Left kidney (tissue), 1 donor: ENCODE measurements at regions not wholly inside any gene's neighbourhood (a gene's known extent, or its start where the extent isn't known, plus 50 kb on each side); places are given as distances from the start of the nearest gene placed in this dataset.

Experiments
- DNase-seq: peaks from one replicate; pipeline ENCODE4 v3.0.0-alpha.2; 2013

DNA sequence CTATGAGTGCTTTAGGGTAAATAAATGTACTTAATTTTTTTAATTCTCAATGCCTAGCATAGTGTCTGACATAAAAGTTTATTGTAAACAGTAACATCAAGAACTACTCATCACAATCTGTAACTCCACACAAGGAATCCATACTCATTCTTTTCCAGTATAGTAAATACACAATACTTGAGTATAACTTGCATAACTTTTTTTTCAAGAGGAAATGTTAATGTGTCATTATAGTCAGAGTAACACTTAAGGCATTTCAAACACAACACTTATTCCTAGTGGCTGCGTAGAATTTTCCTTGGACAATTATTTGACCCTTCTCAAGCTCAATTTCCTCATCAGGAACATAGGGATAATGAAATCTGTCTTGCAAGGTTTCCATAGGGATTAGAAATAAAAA, 584.3 kb downstream of the CAAP1 start:
- no peak for DNase-seq

DNA sequence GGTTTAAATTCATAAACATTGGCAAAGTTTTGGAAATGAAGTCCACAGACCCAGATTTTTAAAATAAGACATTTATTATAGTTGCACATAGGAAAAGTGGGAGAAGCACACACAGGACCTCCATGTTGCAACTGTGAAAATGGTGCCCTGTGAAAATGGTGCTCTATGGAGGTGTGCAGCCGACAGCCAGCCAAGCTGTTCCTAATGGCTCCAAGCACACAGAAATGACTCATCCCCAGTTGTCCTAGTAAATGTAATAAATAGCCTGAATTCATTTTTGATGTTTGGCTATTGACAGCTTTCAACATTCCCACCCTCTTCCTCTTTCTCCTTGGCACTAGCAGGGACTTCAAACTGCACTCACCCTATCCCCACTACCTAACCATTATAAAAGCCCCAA, 590.9 kb downstream of the CAAP1 start:
- DNase-seq: no peak

DNA sequence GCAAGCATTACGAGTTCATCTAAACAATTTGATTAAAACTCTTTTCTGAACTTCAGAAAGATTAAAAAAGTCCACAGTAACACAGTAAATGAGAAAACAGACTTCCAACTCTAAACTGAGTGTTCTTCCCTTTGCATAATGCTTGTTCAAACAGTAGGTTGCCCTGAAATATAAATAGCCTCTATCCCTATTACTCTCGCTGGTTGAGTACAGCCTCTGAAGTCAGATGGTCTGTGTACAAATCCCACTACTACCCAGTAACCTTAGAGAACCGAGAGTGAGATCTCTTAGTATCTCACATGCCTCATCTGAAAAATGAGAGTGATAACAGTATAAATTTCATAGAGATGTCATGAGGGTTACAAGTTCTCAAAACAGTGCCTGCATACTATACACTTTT, 591.6 kb downstream of the CAAP1 start:
- DNase-seq: no peak

DNA sequence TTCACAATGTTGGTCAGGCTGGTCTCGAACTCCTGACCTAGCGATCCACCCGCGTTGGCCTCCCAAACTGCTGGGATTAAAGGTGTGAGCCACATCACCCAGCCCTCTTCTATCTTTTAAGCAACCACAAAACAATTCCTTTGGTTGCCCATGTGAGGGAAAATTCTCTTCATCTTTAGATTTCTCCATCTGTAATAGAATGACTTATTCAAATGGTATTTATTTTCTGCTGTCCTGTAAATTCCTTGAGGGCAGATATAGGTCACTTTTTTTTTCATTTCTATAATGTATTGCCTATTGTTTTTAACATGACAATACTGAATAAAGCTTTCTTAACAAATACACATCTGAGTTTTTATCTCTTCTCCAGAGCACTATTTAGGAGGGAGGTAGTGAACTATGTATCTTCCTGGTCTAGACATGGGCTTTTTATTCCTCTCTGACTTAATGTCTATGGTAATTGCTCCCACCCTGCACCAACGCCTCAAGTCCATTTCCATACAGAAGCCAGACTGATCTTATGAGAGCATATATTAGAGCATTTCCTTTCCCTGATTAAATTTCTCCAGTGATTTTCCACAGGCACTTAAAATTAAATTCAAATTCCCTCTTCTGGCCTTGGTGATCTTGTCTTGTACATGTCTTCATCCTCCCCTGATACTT, 595.6 kb downstream of the CAAP1 start:
- no peak for DNase-seq

DNA sequence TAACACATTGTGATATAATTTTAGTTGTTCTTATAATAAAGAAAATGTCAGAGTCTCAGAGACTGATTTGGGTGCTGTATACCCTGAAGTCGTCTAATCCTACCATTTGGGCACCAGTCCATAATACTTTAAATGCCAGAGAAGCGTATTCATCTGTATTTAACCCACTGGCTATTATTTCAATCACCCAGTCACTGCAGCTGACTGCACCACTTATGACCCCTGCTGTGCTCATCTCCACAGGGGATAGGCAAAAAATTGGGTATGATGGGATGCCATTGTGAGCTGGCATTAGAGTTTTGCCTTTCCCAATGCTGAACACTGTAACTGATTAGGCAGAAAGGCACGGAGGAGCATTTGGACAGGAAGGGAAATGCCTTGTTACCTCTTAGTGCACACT, 599.7 kb downstream of the CAAP1 start:
- DNase-seq: no peak

DNA sequence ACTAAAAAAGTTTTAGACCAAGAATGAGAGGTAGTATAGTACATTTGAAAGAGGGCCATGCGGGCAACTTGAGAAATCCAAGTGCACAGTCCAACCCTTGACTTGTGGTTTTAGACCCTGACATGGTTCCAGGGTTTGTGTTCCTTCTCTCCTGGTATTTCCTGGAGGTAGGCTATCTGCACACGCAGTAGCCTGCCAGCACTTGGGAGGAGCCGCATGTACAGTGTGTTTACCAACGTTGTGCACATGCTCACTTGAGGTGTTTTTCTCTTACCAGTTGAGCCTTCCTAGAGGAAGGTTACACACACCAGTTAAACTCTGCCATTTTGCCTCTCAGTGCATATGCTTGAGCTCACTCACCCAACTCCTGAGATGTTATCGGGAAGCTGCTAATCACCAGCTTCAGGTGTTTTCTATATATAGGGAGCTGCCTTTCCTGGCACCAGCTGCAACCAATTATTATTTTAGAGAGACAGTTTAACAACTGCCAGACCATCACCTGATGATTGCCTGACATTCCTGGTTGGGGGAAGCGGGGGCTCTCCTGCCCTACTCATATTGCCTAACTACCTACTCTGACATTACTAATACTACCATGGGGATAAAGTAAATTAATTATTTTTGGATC, 593.4 kb upstream of the TUSC1 start:
- peak; percentile 14 for DNase-seq

DNA sequence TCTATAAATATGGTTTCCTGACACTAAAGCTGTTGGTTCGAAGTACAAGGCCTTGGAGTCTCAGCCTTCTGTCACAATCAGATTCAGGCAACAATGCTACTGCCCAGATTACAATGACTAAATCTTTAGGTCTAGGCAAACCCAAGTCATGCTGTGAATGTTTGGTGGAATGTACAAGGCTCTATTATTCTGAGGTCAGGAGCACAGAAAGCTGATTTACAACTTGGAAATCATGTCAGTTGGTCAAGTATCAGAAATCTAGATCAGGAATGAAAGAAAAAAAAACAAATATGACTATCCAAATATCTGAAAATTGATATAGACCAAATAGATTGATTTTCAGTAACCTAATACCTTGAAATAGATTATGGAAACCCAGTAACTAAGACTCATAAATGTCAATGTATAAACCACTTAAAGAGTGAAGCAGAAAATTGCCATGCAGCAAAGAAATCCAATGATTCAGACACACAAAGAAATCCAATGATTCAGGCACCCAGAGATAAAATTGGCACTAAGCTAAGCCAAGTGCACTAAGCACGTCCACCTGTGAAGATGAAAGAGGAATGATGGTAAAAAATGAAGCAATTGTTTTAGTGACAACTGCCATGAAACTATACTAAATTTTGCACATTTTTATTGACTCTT, 588.0 kb upstream of the TUSC1 start:
- DNase-seq: no peak

DNA sequence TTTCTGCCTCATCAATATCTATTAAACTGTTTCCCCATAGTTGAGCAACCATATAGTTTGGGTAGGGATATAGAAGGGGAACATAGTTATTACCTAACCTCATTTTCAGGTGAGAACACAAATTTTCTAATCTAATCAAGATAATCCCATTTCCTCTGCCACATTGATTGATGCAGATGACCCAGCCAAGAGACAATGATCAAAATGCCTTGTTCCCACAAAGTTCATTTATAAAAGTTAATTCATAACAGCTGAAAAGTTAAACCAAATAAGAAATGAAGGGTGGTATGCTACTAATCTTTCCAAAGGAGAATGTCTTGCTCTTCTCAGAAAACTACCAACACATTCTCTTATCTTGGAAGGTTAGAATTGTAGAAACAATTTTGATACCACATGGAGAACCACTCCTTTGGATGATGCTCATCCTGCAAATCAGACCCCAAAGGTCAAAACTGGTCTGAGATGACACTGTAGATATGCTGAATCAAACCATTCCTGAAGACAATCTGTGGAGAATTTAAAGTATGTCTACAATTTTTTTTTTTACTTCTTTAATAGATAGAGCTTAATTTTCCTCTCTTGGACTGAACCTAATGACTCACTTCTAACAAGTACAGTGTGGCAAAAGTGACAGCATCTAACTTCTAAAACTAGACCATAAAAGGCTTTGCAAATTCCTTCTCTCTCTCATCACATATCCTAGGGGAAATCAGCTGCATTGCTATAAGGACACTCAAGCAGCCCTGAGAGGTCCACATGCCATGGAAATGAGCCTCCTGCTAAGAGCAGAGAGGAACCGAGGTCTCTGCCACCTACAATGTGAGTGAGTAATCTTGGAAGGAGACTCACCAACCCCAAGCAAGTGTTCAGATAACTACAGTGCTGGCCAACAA, 586.7 kb upstream of the TUSC1 start:
- DNase-seq: no peak

DNA sequence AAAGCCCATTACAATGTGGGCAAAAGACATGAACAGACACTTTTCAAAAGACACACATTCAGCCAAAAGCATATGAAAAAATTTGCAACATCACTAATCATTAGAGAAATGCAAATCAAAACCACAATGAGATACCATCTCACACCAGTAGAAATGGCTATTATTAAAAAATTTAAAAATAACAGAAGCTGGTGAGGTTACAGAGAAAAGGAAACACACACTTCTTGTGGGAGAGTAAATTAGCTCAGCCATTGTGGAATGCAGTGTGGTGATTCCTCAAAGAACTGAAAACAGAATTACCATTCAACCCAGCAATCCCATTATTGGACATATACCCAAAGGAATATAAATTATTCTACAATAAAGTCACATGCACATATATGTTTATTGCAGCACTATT, 585.2 kb upstream of the TUSC1 start:
- no peak for DNase-seq

DNA sequence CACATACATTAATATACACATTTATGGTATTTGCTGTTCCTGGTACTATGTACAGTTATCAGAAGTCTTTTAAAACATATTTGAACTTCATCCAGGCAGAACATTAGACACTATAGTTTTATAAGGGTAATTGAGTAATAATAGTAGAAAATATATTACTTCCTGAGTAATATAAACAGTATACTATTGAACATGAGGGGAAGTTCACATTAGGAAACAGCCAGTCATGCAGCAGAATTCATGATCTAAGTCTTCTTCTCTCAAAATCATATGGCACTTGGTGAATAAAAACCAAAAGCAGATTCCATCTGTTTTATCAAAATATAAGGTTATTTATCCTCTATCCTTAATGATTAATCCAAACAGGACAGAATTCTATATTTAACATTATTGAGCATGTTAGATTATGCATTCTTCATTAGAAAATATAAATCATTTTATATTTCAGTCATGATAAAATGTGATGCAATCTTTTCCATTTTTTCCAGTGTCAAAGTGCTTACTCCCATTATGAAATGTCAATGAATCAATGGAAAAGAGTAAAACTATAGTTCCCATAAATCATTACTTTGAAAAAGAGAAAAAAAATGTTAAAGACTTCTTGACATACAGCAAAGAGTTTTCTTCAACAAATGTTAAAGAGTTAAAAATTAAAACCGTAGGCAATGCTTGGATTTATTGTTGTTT, 584.3 kb upstream of the TUSC1 start:
- no peak for DNase-seq

DNA sequence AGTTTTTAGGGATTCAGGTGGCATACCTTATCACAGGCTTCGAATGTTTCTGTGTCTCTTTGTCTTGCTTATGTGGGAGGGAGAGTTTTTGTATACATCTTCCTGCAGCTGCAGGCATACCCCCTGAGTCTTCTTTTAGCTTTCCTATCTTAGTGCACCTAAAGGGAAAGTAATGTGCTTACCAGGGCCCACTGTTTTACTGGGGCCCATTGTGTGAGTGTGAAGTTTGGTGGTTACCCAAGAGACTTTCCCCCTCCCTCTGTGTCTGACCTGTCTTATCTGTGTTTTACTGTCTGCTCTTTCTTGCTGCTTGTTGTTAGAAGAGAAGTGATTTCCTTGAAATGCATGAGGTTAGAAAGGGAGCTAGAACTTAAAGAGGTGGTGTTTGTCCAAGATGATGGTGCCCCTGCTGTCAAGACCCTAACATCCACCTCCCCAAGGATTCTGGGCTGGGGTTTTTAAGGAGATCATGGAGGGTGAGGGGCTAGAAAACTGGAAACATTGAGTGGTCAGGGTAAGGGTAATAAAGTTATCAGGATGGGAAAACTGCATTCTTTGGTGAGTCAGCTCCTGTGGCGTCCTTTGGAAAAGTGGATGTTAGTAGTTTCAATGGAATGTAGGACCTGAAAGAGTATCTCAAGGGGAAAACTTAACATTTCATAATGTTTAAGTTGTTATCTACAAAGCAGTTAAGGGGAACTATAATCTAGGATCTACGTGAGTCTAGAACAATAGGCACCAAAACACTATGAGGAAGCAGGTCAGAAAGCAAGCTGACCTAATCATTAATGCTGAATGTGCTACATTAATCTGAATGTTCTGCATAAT, 583.5 kb upstream of the TUSC1 start:
- no peak for DNase-seq

DNA sequence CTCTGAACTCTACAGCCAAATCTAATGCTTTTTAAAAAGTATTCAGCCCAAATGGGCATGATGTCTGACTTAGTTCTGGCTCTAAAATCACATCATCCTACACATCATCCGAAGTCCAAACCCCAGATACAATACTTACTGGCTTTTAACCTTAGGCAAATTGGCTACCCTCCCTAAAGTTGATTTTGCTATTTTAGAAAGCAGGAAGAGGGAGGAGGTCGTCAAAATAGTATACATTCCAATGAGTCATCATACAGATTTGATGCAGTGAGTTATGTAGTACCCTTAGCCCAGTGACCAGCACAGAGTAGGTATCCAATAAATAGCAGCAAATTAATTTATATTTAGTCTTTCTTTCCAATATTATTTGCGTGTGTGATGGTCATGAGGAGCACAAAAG, 582.0 kb upstream of the TUSC1 start:
- no peak for DNase-seq

DNA sequence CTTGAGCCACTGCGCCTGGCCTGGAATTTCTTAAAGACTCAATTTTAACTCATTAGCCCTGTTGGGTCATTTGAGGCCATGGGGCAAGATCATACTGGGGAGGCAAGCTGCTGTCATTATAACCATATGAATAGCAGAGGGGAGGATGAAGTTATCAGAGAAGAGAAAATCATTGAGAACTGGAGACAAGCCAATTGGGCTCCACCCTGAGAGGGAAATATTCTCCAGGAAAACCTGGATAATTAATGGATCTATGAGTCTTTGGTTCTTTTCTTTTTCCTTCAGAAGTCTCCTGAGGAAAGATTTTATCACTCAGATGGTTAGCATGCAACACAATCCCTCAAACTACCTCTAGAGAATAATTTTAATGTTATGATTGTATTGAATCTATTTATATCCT, 569.6 kb upstream of the TUSC1 start:
- DNase-seq: no peak

DNA sequence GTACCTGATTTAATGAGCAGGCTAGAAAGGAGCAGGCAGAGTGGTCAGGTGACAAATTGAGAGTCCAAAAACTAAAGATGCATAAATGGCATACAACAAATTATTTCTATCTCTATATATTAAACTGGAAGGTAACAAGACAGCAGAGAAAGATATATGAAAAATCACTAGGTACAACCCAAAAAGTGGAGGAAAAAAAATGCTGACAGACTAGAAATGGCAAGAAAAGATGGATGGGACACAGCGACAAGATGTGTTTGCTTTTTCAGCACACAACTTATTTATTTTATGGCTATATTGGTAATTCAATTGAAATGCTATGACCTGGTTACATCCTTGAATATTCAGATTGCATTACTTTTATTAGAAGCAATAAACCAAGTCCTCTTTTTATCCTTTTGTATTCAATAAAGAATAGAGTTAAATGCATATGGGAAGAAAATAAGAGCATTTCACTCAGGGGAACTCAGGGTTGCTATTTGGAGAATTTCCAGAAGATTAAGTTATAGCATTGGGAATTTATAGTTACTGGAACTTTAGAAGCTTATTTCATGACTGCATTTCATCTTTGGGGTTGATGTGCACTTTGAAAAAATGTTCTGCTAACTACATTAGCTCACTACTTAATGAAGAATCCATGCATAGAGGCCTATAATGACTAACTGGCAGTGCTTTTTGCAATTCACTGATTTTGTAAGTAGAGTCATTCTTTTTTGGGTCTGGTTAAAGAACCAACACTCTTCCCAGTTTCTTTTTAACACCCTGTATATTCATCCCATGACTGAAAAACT, 566.6 kb upstream of the TUSC1 start:
- DNase-seq: no peak

DNA sequence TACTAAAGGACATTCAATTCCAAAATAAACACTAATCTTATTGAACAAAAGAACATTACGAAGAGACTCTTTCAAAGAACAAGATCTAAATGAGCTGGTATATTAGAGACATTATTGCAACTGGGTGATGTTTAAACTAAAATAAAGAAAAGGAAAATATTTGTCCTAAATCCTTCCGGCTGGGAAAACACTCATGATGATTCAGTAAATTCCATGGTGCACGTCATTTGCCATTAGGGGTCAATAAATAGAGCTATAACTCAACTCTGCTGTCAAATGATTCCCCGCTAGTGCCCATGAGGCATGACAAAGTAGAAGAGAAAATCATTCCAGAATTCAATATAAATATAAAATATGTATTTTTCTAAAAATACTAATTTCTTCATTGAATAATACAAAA, 565.5 kb upstream of the TUSC1 start:
- DNase-seq: no peak

DNA sequence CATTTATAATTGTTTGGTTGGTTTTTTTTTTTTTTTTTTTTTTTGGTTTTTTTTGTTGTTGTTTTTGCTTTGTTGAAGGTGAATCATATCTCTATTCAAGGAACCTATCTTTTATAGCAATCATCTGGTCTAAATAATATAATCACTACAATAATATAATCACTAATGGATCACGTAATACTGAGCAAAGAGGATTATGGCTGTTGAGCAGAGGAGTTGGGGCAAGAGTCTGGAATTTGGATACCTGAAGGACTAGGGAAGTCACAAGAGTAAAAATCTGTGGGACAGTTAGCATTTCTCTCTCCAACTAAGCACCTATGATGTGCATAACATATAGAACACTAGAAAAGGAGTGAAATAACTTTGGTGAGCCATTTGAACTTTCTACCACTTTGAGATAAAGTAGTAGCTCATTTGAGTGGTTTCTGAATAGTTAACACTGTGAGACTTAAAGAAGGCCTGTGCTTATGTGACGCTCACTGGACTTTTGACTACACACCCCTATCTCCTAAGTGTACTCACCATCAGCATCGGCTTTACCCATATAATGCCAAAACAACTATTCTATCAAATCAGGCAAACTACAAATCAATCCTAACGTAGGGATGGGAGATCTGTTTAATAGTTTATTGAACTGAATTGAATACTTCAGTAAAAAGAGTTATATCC, 564.9 kb upstream of the TUSC1 start:
- DNase-seq: no peak

DNA sequence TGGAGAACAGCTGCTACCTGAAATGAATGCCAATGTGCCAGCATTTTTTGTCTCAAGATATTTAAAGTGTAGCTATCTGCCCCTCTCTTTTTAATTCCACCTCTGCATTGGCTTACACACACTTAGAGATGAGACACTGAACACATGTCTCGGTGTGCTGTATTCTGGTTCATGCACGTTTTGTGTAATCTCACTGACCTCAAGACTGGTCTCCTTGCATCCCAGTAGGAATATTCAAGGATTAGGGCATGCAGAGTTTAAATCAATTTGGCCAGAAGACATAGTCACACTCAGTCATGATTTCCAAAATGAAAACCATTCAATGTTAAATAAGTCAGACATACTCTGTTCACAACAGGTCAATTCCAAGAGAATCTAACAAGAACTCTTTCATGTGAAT, 561.8 kb upstream of the TUSC1 start:
- no peak for DNase-seq

DNA sequence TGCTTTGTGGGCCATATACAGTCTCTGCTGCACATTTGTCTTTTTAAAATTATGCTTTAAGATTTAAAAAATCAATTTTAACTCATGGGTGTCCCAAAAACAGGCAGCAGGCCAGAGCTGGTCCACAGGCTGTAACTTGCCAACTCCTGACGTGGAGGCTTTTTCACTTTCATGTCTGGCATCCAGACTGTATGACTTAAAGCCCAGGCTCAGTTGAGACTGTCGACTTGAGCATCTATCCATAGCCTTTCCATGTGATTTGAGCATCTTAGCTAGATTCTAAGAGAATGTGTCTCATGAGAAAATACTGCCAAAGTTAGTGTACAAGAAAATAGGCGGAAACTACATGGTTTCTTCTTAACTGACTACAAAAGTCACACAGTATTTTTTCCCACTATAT, 559.0 kb upstream of the TUSC1 start:
- no peak for DNase-seq

DNA sequence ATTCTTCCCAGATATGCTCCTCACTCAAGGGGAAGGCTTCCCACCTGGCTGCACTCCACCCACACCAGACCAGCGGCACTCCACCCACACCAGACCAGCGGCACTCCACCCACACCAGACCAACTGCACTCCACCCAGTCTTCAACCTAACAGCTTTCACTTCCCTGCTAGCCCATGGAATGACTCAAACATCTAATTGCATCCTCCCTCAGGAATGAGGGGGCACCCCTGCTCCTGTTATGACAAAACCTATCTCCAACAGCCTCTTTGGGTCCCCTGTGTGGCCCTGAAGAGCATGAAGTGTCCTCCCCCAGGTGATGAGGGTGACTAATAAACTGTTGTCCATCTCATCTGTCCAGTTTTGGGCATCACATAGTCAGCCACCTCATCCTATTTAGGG, 556.6 kb upstream of the TUSC1 start:
- no peak for DNase-seq

DNA sequence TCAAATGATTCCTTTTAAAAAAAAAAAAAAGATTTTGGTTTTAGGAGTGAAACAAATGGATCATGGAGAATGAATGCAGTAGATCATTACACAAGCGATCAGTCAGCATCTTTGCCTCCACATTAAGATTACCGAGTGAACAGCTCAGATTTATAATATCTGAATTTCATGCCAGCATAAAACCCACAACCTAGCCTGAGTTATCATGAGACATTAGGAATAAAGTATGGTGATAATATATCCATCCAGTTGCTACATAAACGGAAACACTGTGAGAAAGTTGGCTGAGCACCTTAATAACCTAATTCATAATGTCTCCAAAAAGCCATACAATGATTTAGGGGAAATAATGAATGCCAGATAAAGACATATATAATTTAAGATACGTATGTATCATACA, 553.1 kb upstream of the TUSC1 start:
- DNase-seq: no peak
